ENCODE measurements at regions not wholly inside any gene's neighbourhood (a gene's known extent, or its start where the extent isn't known, plus 50 kb on each side); places are given as distances from the start of the nearest gene placed in this dataset.

DNA sequence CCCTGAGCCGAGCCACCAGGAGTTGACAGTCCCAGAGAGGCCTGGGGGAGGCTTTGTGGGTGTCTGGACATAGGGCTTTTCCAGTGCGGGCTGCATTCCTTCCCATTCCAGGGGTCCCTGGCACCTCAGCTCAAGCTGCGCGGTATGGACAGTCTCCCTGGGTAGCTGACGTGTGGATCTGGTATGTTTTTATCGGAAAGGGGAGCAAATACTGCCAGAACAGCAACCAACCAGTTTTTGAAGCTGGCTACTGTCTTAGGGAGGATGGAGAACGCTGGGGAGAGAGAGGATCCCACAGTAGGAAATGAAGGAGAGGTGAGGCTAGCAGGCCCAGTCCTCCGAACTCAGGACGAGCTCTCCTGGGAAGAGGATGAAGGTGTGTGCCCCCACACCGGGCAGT, 103.8 kb upstream of the APCDD1 start:
- no peak for TF ChIP-seq CTCF (conservative IDR thresholded peaks at IDR 0.05)
- H3K4me1 Mint-ChIP-seq (ENCODE audit: unreplicated experiment) = peaks cover 42% of the 10 kb centered on the region
- no peak overlapping the region for H3K4me3 Mint-ChIP-seq

GRCh38 chr18:10351219-10351818, 103.1 kb upstream of the APCDD1 start:
- Mint-ChIP-seq H3K36me3 (no peaks in the 10 kb centered on the region), H3K4me3 (no peak overlapping the region), H3K4me1 (ENCODE audit: unreplicated experiment) (peaks cover 42% of the 10 kb centered on the region), H3K9me3 (peaks cover 10% of the 10 kb centered on the region), H3K27me3 (no peaks in the 10 kb centered on the region), H3K27ac (peak overlapping the region; percentile 2)
- no peak for TF ChIP-seq CTCF (conservative IDR thresholded peaks at IDR 0.05)
- peak; percentile 43 for DNase-seq (ENCODE audit: extremely low spot score, unreplicated experiment)

More for the DNA sequence above, 103.8 kb upstream of the APCDD1 start:
- no peaks in the 10 kb centered on the region for H3K36me3 Mint-ChIP-seq
- H3K9me3 Mint-ChIP-seq = peaks cover 6% of the 10 kb centered on the region
- peak overlapping the region; percentile 2 for H3K27ac Mint-ChIP-seq
- H3K27me3 Mint-ChIP-seq = no peaks in the 10 kb centered on the region
- DNase-seq (ENCODE audit: extremely low spot score, unreplicated experiment) = peak; percentile 53

- Mint-ChIP-seq H3K27me3 (no peaks in the 10 kb centered on the region), H3K4me3 (no peak overlapping the region), H3K4me1 (ENCODE audit: unreplicated experiment) (peaks cover 42% of the 10 kb centered on the region), H3K9me3 (peaks cover 15% of the 10 kb centered on the region), H3K36me3 (no peaks in the 10 kb centered on the region), H3K27ac (no peak overlapping the region)
- TF ChIP-seq CTCF (conservative IDR thresholded peaks at IDR 0.05) = no peak
- DNase-seq (ENCODE audit: extremely low spot score, unreplicated experiment) = no peak
These were observed 102.6 kb upstream of the APCDD1 start for GRCh38 chr18:10351858-10352257.

GRCh38 chr18:10352671-10353070, 101.8 kb upstream of the APCDD1 start:
- no peak overlapping the region for H3K27ac Mint-ChIP-seq

DNA sequence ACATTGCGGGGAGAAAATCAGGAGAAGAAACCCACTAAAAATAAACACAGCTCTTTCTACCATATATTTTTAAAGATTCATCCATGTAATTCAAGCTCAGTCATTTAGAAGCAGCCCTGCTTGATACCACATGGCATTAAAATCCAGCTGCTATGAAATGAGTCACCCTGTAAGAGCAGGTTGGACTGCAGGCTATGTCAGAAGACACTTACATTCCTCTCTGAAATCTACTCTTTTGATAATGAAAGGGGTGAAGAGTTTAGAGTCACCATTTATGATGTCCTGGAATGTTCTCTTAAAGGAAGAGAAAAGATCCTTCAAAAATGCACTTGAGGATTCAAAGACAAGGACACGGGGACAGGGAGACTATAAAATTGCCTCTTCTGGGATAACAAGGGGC, 100.6 kb upstream of the APCDD1 start:
- H3K27ac Mint-ChIP-seq = peak overlapping the region; percentile 19
- DNase-seq (ENCODE audit: extremely low spot score, unreplicated experiment) = no peak

More at GRCh38 chr18:10352671-10353070, 101.8 kb upstream of the APCDD1 start:
- TF ChIP-seq CTCF (conservative IDR thresholded peaks at IDR 0.05) = no peak
- Mint-ChIP-seq H3K27me3 (no peaks in the 10 kb centered on the region), H3K9me3 (peaks cover 15% of the 10 kb centered on the region), H3K4me3 (no peak overlapping the region), H3K4me1 (ENCODE audit: unreplicated experiment) (peaks cover 42% of the 10 kb centered on the region), H3K36me3 (no peaks in the 10 kb centered on the region)
- peak; percentile 34 for DNase-seq (ENCODE audit: extremely low spot score, unreplicated experiment)

More for the DNA sequence above, 100.6 kb upstream of the APCDD1 start:
- H3K36me3 Mint-ChIP-seq = no peaks in the 10 kb centered on the region
- no peaks in the 10 kb centered on the region for H3K27me3 Mint-ChIP-seq
- no peak for TF ChIP-seq CTCF (conservative IDR thresholded peaks at IDR 0.05)
- no peak overlapping the region for H3K4me3 Mint-ChIP-seq
- peaks cover 15% of the 10 kb centered on the region for H3K9me3 Mint-ChIP-seq
- H3K4me1 Mint-ChIP-seq (ENCODE audit: unreplicated experiment) = peaks cover 38% of the 10 kb centered on the region

Measured in type B pancreatic cell (in vitro differentiated cells).